Dermis blood vessel endothelial cell (primary cell): ENCODE measurements at regions not wholly inside any gene's neighbourhood (a gene's known extent, or its start where the extent isn't known, plus 50 kb on each side); places are given as distances from the start of the nearest gene placed in this dataset.

Source experiments
- DNase-seq: peaks from one replicate; pipeline ENCODE4 v3.0.0; 2010

DNA sequence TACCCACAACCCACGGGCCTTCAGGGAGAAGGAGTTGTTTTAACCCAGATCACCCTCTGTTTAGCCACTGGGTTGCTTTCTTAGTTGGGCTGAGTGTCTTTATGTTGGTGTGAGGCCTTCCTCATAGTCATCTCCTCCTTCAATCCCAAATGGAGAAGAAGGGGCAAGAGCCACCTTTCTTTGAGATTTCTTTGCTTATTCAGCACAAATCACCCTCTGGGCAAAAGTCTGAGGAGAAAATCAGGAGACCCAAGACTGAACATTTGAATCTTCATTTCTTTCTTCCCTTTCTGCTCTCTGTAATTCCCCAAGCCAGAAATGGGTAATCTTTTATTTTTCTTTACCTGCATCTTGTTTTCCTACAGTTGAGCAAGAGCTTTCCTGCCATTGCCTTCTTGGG is 329.0 kb downstream of the TLE4 start:
- no peak for DNase-seq

DNA sequence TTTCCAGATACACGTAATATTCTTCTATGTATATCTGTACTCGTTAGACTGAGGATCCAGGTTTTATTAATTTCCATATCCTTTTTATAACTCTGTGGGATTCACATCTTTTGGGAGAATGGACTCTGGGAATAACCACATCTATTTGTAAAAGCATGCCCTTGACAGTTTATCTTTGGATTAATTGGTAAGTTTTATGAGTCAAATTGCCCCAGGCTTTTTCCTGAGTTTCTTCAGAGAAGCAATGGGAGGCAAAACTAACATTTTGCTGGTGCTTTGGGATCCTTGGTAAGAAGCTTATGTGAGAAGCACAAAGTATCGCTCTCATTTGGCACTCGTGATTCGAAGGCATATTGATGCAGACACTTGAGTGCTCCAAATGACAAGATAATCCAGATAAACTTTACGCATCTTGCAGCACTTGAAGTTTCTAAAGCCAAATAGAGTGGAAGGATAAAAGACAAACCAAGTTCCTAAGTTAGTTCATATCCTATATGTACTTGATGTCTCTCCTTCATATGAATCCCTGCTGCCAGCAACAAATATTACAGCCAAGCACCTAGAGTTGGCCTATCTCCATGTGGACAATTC is 324.7 kb downstream of the TLE4 start:
- no peak for DNase-seq

DNA sequence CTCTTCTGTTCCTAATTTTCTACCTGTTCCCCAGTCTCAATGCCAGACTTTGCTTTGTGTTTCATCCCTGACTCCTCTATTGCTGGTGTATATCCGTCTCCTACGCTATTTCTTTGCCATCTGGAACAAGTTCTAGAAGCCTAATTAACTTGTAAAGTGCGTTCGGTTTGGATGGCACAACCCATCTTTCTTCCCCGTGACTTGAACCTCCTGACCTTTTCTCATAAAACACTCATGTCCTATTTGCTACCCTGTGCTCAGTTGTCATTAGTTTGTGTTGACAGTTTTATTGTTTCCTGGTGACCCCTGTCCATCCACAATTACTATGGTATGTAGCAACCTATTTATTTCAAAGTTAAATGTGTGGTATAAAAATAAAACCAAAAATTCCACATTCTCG is 323.5 kb downstream of the TLE4 start:
- DNase-seq = no peak

- DNase-seq = no peak
Observed at GRCh38 chr9:79889369-79889768, 317.6 kb downstream of the TLE4 start.

DNA sequence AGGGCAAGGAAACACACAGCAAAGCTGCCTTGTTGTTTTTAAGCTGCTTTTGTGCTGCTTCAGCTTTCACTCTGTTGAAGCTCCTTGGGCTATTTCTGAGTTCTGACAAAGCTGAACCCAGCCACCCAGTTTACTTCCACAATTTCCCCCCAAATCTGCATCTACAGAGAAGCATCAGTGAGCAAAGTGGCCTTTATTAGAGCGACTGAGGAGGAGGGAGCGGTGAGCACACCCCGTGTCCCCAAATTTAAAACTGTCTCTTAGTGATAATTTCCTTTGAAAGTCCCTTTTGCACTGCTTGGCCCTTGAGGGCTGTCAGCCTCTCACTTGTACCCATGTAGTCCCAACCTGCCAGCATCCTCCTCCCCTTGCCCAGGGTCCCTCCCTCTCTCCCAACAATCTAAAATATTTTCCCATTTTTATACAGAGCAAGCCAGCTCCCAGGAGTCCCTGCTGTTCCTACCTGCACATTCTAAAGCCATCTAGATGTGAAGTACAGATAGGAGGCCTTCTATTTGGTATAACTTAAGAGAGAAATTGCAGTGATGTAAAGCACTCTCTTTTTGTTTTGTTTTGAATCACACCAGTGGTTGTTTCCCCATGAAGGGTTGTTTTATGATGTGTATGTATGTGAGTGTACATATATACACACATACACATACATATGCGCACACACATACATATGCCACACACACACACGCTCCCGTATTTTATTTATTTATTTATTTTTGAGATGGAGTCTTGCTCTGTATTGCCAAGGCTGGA is 313.5 kb downstream of the TLE4 start:
- no peak for DNase-seq

- no peak for DNase-seq
Observed at GRCh38 chr9:79884546-79884945, 312.8 kb downstream of the TLE4 start.

DNA sequence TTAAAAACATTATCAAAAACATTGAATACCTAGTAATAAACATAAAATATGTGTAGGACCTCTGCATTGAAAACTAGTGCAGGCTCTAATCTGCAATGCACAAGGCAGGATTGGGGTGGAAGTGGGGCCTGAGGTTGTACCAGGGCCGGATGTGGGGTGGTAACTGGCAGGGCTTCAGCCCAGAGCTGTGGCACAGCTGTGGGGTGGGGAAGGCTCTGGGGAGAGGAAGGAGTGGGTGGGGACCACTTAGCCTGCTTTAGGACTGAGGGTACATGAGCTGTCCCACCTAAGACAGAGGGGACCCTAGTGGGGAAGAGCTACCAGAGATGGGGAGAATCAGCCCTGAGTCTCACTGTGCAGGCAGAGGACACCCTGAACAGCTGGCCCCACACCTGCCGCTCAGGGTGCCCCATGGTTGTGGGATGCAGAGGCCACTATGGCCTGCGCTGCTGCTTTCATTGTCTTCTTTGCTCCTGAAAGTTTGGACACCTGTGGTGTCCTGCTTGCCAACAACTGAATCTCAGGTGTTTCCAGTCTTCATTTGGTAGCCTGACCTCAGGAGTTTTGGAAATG is 311.4 kb downstream of the TLE4 start:
- DNase-seq = no peak

- no peak for DNase-seq
Observed at GRCh38 chr9:79880626-79881025, 308.9 kb downstream of the TLE4 start.

- no peak for DNase-seq
Observed at GRCh38 chr9:79877943-79878602, 306.3 kb downstream of the TLE4 start.

DNA sequence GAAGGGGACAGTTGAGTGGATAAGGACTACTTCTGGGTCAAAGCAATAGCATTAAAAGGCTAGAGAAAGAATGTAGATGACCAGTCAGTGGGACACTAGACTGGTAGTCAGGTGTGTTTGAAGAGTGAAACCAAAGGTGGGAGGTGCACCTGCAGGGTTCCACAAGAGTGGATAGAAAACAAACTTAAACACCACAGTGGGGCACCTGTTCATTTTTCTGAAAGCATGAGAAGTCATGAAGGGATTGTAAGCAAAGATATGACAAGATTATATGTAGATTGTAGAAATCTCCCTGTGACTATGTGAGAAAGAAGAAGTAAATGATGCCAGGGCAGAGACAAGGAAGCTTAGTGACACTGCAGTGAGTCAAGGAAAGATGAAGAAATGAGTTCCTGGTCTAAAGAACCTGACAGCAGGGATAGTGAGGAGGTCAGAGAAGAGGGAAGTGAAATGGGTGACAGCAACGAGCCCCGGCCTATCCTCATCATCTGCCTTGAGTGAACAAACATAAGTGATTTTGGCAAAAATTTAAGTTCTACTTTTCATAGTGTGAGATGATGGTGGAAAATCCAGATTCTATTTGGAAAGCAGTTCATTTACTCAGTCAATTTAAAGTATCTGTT is 296.9 kb downstream of the TLE4 start:
- no peak for DNase-seq

- DNase-seq = no peak
Observed at GRCh38 chr9:79862921-79863890, 291.4 kb downstream of the TLE4 start.

DNA sequence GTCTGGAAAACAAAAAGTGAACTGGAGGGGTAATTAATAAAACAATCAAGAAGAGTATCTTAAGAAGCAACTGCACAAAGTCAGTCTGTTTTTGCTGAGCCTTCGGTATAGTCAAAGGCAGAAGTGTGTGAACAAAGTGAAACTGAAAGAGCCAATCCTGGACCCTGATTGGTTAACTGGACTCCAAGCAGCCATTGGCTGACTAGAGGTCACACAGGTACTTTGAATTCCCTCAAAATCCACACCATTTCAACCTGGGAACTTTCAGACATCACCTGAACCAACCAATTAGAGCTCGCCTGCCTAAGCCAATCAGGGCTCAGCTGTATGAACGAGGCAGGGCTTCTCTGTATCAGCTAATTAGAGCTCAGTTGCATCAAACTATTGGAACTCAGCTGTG is 286.7 kb downstream of the TLE4 start:
- DNase-seq = peak; percentile 20

- no peak for DNase-seq
Observed at GRCh38 chr9:79857188-79857587, 285.4 kb downstream of the TLE4 start.

- DNase-seq = no peak
Observed at GRCh38 chr9:79847074-79847473, 275.3 kb downstream of the TLE4 start.

DNA sequence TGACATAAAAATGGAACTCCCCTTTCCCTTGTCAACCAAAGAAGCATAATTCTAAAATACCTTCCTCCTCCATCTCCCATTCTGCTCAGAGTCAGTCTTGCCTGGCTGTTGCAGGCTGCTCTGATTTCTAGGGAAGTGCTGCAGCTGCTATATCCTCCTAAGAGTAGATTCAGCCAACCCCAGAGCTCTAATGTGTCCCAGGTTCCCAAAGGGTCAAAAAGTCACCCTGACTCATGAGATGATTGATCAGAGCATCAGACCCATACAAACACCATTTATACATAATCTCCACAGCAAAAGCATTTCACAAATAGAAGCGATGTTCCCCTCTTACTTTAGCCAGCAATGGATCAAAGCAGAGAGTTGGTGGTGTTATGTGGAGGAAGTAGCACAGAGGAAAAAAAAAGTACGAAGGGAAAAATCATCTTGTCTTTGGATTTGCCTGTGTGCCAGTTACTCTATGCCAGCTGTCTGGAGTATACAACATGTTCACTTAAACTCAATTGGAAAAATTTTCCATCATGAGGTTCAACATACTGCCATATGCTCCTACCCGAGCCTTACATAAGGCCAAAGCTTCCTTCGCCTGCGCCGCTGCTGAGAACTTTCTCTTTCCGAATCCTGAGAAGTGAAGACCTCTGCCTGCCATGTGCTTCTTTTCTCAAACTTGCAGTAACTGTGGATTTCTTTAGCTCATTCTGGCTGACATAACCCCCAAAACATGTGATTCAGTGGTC is 258.0 kb downstream of the TLE4 start:
- DNase-seq = no peak

- DNase-seq = no peak
Observed at GRCh38 chr9:79824265-79824664, 252.5 kb downstream of the TLE4 start.

DNA sequence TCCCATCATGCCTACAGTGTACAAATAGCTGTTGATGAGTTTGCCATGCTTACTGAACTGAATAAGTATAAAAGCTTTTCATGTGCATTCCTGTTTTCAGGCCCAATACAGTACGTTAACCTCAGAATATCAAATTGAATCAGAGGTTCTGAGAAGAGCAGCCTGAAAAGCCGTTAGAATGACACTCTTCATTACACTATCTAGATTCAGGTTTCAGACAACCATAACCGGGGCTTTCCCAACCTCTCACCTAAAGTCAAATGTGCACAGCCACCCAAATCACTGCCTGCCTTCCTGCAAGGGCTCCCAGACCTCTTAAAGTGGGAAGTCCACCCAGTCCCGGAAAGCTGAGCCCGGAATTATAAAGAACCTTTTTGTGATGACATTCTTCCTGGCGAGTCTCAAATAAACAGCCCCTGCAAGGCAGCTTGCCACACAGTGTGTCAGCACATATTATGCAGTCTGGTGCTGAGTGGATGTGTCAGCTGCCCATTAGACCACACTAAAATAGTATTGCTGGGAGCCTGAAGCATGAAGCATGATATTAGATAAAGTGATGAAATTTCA is 245.8 kb downstream of the TLE4 start:
- DNase-seq = no peak

GRCh38 chr9:79813258-79813638 is 241.5 kb downstream of the TLE4 start:
- no peak for DNase-seq

DNA sequence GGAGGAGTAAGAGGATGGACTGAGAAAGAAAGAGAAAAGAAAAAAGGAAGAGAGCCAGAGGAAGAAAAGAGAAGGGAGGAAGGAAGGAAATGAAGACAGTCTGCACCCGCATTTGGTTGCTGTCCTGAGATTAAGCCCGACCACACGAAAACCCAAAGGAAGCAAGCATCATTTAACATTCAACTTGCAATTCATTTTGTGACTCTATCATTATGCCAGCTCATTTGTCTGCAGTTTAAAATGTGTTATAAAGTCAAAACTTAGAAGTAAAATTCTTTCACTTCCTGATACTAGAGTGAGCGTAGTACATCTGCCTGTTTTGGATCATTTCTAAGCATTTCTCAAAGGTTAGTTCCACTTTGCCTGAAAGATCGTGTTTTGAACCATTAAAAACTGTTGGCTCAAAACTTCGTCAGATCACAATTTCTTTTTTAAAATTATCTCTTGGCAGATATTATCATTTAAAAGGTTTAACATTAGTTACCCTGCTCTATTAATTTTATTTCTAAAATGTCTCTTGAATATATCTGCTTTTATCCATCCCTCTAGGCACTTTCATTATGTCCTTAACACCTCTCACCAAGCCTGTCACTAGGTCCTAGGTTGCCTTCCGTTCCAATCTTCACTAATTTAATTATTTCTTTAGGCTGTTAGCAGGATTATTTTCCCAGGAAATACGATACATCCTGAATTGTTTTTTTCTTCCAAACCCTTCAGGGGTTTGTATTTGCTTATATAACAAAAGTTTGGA is 240.9 kb downstream of the TLE4 start:
- no peak for DNase-seq

DNA sequence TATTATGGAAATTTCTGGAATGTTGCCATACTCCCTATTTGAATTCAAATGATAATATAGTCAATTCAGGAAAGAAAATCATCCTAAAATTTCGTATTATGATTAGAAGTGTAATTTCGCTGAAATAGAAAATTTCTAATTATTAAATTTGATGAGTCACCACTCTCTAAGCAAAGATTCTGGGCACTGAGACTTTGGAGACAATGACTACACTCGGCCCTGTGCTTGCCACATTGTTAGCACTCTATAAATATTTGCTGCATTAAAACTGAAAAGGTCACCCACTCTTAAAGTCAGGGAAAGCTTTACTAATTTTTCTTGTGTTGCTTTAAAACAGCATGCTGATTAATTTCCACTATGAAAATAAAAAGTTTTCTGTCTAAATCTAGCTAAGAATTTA is 240.3 kb downstream of the TLE4 start:
- DNase-seq = no peak
